Muscle layer of colon (tissue), 2 donors: ENCODE measurements at regions not wholly inside any gene's neighbourhood (a gene's known extent, or its start where the extent isn't known, plus 50 kb on each side); places are given as distances from the start of the nearest gene placed in this dataset.

Experiments used
- H3K27ac ChIP-seq: one replicate; pipeline ENCODE4 v1.7.0; 2013; ENCODE audit warnings: low read depth, mild to moderate bottlenecking, low read length, moderate library complexity
- H3K27me3 ChIP-seq, 2 donors: one replicate each; pipeline ENCODE4 v1.7.0; 2013; ENCODE audit warnings: low read length in 2 of 2, mild to moderate bottlenecking in 2 of 2; ENCODE audit not compliant: insufficient read depth in 2 of 2, control insufficient read depth in 1 of 2
- H3K36me3 ChIP-seq: one replicate; pipeline ENCODE4 v1.7.0; 2013; ENCODE audit warnings: mild to moderate bottlenecking, low read length; ENCODE audit not compliant: insufficient read depth
- H3K4me1 ChIP-seq: one replicate; pipeline ENCODE4 v1.7.0; 2013; ENCODE audit warnings: mild to moderate bottlenecking, low read length; ENCODE audit not compliant: insufficient read depth
- H3K4me3 ChIP-seq, 2 donors: one replicate each; pipeline ENCODE4 v1.7.0; 2013; ENCODE audit warnings: low read length in 2 of 2, low read depth in 1 of 2, mild to moderate bottlenecking in 1 of 2, moderate library complexity in 1 of 2
- H3K9ac ChIP-seq: one replicate; pipeline ENCODE4 v1.7.0; 2013; ENCODE audit warnings: low read length
- H3K9me3 ChIP-seq: one replicate; pipeline ENCODE4 v1.7.0; 2013; ENCODE audit warnings: mild to moderate bottlenecking, low read length
- donor health status: abdominal sarcoma.
- donor health status: Adenocarcinoma of cecum.

DNA sequence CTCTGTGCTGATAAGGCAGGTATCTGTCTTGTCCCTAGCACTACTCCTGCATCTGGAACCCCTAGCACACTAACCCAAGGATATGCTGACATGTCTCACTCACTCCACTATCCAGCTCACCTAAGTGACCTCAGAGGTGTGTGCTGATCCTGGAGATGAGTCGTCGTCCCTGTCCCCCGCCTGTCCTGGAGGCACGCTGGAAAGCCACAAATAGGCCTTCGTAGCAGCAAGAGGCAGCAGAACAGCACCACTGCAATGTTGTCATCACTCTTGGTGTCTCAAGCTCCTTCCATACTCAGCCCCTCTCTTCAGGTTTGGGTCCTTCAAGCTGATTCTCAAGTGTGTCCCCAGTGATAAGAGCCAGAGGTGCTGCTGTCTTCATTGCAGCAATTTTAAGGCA, 73.0 kb upstream of the ITGA6 start:
- Histone ChIP-seq H3K27ac (no peak overlapping the region), H3K9me3 (no peaks in the 10 kb centered on the region), H3K4me1 (no peaks in the 10 kb centered on the region), H3K4me3 (no peak overlapping the region), H3K9ac (no peak overlapping the region), H3K27me3 (no peaks in the 10 kb centered on the region), H3K36me3 (no peaks in the 10 kb centered on the region)

DNA sequence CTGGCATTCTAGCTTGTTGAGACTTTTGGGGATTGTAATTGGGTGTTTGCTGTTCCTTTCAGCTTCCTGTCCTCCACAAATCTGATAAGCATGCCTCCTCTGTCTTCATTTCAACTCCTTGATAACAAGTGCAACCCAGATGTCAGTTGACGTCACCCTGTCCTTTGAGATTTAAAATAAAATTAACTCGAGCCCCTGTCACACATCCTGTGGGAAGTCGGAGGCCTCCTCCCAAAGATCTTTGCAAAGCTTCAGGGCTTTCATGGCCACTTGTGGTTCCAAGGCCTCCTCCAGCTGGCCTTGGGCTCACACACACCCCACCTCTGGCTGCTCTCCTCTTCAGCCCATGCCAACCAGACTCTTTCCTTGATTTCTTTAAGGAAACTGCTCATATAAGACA, 69.9 kb upstream of the ITGA6 start:
- Histone ChIP-seq H3K4me1 (no peaks in the 10 kb centered on the region), H3K27me3 (no peaks in the 10 kb centered on the region), H3K36me3 (no peaks in the 10 kb centered on the region), H3K4me3 (no peak overlapping the region), H3K9ac (no peak overlapping the region), H3K9me3 (no peaks in the 10 kb centered on the region), H3K27ac (no peak overlapping the region)

GRCh38 chr2:172358691-172359556, 68.5 kb upstream of the ITGA6 start:
- no peaks in the 10 kb centered on the region for H3K36me3 ChIP-seq
- no peak overlapping the region for H3K4me3 ChIP-seq
- H3K4me1 ChIP-seq = no peaks in the 10 kb centered on the region
- no peak overlapping the region for H3K27ac ChIP-seq
- H3K27me3 ChIP-seq = no peaks in the 10 kb centered on the region
- no peak overlapping the region for H3K9ac ChIP-seq
- H3K9me3 ChIP-seq = no peaks in the 10 kb centered on the region

GRCh38 chr2:172361360-172361759, 66.0 kb upstream of the ITGA6 start:
- no peak overlapping the region for H3K9ac ChIP-seq
- no peak overlapping the region for H3K27ac ChIP-seq
- no peak overlapping the region for H3K4me3 ChIP-seq
- no peaks in the 10 kb centered on the region for H3K4me1 ChIP-seq
- no peaks in the 10 kb centered on the region for H3K27me3 ChIP-seq
- no peaks in the 10 kb centered on the region for H3K9me3 ChIP-seq
- no peaks in the 10 kb centered on the region for H3K36me3 ChIP-seq

DNA sequence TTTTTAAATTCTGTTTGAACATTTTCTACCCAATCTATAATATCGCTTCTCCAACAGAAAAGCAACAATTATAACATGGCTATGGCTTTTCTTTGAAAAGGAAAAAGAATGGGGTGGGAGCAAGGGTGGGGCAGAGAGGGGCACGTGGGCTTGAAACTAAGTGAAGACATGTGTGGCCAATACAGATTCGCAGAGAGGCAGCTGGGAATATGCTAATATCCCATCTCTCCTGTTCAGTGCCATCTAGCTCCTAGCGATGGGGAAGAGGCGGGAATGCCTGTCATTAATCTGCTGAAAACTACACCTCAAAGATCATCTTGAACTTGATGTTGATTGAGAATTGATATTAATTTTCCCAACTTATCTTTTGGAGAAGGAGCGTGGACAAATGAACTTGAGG, 65.5 kb upstream of the ITGA6 start:
- H3K27me3 ChIP-seq = no peaks in the 10 kb centered on the region
- H3K4me3 ChIP-seq = no peak overlapping the region
- no peaks in the 10 kb centered on the region for H3K9me3 ChIP-seq
- H3K9ac ChIP-seq = no peak overlapping the region
- H3K36me3 ChIP-seq = no peaks in the 10 kb centered on the region
- H3K27ac ChIP-seq = no peak overlapping the region
- H3K4me1 ChIP-seq = no peaks in the 10 kb centered on the region

- H3K27ac ChIP-seq = no peak overlapping the region
- no peaks in the 10 kb centered on the region for H3K36me3 ChIP-seq
- no peaks in the 10 kb centered on the region for H3K27me3 ChIP-seq
- H3K9ac ChIP-seq = no peak overlapping the region
- no peak overlapping the region for H3K4me3 ChIP-seq
- H3K9me3 ChIP-seq = no peaks in the 10 kb centered on the region
- H3K4me1 ChIP-seq = no peaks in the 10 kb centered on the region
These were observed 63.1 kb upstream of the ITGA6 start for GRCh38 chr2:172364261-172364660.

DNA sequence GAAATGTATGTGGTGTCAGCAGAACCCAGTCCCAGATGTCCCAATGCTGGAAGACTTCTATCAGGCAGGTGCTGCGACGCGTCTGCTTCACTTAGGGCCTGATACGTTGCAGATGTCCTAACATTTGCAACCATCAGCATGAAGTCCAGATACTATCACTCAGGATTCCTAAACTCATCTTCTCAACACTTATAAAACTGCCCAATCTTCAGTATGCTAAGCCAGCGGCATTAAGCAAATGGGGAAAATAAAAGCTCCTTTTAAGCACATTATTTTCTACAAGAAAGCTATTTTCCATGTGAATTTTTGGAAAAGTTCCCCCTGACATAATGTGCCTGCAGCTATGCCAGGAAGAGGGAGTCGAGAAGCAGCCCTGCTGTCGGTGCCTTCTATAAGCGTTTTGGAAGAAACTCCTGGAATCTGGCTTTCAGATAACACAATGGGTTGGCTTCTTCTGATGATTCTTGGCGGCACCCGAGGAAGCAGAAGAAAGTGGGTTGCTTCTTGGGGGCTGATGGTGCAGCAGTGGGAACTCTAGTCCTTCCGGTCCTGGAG, 60.7 kb upstream of the ITGA6 start:
- H3K4me3 ChIP-seq = no peak overlapping the region
- no peak overlapping the region for H3K27ac ChIP-seq
- H3K9me3 ChIP-seq = no peaks in the 10 kb centered on the region
- H3K4me1 ChIP-seq = no peaks in the 10 kb centered on the region
- H3K27me3 ChIP-seq = no peaks in the 10 kb centered on the region
- no peak overlapping the region for H3K9ac ChIP-seq
- no peaks in the 10 kb centered on the region for H3K36me3 ChIP-seq

DNA sequence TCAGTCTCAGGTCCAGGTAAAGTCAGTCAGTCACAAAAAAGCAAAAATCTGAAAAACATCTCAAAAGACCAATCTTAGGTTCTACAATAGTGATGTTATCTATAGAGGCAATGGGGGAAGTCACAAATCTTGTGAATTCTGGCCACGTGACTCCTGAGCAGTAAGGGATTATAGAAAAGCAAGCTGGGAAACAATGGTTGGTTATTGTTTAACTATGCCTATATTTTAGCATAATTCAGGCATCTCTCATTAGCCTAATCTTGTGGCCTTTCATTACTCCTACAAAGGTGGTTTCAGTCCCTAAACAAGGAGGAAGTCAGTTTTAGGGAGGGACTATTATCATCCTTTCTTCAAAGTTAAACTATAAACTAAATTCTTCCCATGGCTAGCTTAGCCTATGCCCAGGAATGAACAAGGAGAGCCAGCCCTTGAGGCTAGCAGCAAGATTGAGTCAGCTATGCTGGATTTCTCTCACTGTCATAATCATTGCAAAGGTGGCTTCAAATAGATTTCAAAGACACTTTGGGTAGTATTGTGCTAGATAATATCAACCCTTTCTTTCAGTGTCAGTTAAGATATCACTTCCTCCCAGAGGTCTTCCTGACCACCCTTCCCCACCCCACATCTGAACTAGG, 56.4 kb upstream of the ITGA6 start:
- no peaks in the 10 kb centered on the region for H3K4me1 ChIP-seq
- no peaks in the 10 kb centered on the region for H3K36me3 ChIP-seq
- no peak overlapping the region for H3K9ac ChIP-seq
- no peak overlapping the region for H3K4me3 ChIP-seq
- H3K27me3 ChIP-seq = no peaks in the 10 kb centered on the region
- no peak overlapping the region for H3K27ac ChIP-seq
- no peaks in the 10 kb centered on the region for H3K9me3 ChIP-seq

GRCh38 chr2:172372436-172372835, 55.0 kb upstream of the ITGA6 start:
- H3K36me3 ChIP-seq = no peaks in the 10 kb centered on the region
- no peak overlapping the region for H3K4me3 ChIP-seq
- no peak overlapping the region for H3K27ac ChIP-seq
- H3K27me3 ChIP-seq = no peaks in the 10 kb centered on the region
- H3K9me3 ChIP-seq = no peaks in the 10 kb centered on the region
- H3K9ac ChIP-seq = no peak overlapping the region
- H3K4me1 ChIP-seq = no peaks in the 10 kb centered on the region

- no peaks in the 10 kb centered on the region for H3K36me3 ChIP-seq
- no peak overlapping the region for H3K27ac ChIP-seq
- H3K27me3 ChIP-seq = no peaks in the 10 kb centered on the region
- H3K9me3 ChIP-seq = no peaks in the 10 kb centered on the region
- H3K4me3 ChIP-seq = no peak overlapping the region
- H3K4me1 ChIP-seq = no peaks in the 10 kb centered on the region
- H3K9ac ChIP-seq = no peak overlapping the region
These were observed 54.3 kb upstream of the ITGA6 start for GRCh38 chr2:172373076-172373475.

DNA sequence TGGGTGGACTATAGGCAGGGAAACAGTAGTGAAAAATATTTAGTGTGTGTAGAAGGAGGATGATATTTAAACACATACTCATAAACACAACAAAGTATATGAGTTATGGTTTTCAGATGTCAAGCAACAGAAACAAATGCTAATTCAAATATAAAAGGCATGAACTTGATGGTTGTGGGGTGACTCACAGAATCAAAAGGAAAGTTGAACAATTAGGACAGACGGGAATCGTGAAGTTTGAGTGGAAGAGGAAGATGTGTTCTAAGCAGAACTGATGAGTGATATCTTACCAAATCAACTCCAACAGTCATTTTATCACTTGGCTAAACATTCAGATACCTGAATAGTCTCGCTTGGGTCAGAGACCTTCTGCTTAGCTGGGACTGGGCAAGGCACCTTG, 53.6 kb upstream of the ITGA6 start:
- H3K36me3 ChIP-seq = no peaks in the 10 kb centered on the region
- no peaks in the 10 kb centered on the region for H3K9me3 ChIP-seq
- H3K4me1 ChIP-seq = no peaks in the 10 kb centered on the region
- H3K9ac ChIP-seq = no peak overlapping the region
- H3K27ac ChIP-seq = no peak overlapping the region
- no peaks in the 10 kb centered on the region for H3K27me3 ChIP-seq
- no peak overlapping the region for H3K4me3 ChIP-seq
